ENCODE measurements at regions not wholly inside any gene's neighbourhood (a gene's known extent, or its start where the extent isn't known, plus 50 kb on each side); places are given as distances from the start of the nearest gene placed in this dataset.

- Histone ChIP-seq H3K27me3 (replicated peaks in 1 of 7) (no peaks in the 10 kb centered on the region), H3K9me3 (no peaks in the 10 kb centered on the region), H3K4me1 (no peaks in the 10 kb centered on the region), H3K4me3 (no peak overlapping the region), H3K36me3 (no peaks in the 10 kb centered on the region), H3K27ac (no peak overlapping the region)
- TF ChIP-seq POLR2A (IDR thresholded peaks at IDR 0.05) (no peak), POLR2AphosphoS5 (IDR thresholded peaks at IDR 0.05) (no peak)
- TF ChIP-seq, protein P1, sequence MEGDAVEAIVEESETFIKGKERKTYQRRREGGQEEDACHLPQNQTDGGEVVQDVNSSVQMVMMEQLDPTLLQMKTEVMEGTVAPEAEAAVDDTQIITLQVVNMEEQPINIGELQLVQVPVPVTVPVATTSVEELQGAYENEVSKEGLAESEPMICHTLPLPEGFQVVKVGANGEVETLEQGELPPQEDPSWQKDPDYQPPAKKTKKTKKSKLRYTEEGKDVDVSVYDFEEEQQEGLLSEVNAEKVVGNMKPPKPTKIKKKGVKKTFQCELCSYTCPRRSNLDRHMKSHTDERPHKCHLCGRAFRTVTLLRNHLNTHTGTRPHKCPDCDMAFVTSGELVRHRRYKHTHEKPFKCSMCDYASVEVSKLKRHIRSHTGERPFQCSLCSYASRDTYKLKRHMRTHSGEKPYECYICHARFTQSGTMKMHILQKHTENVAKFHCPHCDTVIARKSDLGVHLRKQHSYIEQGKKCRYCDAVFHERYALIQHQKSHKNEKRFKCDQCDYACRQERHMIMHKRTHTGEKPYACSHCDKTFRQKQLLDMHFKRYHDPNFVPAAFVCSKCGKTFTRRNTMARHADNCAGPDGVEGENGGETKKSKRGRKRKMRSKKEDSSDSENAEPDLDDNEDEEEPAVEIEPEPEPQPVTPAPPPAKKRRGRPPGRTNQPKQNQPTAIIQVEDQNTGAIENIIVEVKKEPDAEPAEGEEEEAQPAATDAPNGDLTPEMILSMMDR (IDR thresholded peaks at IDR 0.05 in 8 of 11, conservative IDR thresholded peaks at IDR 0.05 in 3 of 11), result no peak
- intact Hi-C loops (cut with DNase I; ENCODE audit: low total_unique reads), result no loop called here
- DNase-seq, result no peak
- WGBS, 5 donors, result 71 to 90% (median 82%) methylated on average over 2 of the region's 2 CpGs
These were observed 120.3 kb upstream of the ARHGAP20 start for GRCh38 chr11:110832539-110832938.

GRCh38 chr11:110832080-110832479 is 119.8 kb upstream of the ARHGAP20 start:
- TF ChIP-seq POLR2A (IDR thresholded peaks at IDR 0.05), result no peak
- TF ChIP-seq POLR2AphosphoS5 (IDR thresholded peaks at IDR 0.05), result no peak
- TF ChIP-seq, protein P1 (IDR thresholded peaks at IDR 0.05 in 8 of 11, conservative IDR thresholded peaks at IDR 0.05 in 3 of 11), result no peak
- intact Hi-C loops (cut with DNase I; ENCODE audit: low total_unique reads), result no loop called here
- Histone ChIP-seq H3K27ac (no peak overlapping the region), H3K4me1 (no peaks in the 10 kb centered on the region), H3K36me3 (no peaks in the 10 kb centered on the region), H3K4me3 (no peak overlapping the region), H3K27me3 (replicated peaks in 1 of 7) (no peaks in the 10 kb centered on the region), H3K9me3 (no peaks in the 10 kb centered on the region)
- DNase-seq, result no peak
- 82 to 98% (median 86%) methylated on average over 2 of the region's 2 CpGs for WGBS, 5 donors

DNA sequence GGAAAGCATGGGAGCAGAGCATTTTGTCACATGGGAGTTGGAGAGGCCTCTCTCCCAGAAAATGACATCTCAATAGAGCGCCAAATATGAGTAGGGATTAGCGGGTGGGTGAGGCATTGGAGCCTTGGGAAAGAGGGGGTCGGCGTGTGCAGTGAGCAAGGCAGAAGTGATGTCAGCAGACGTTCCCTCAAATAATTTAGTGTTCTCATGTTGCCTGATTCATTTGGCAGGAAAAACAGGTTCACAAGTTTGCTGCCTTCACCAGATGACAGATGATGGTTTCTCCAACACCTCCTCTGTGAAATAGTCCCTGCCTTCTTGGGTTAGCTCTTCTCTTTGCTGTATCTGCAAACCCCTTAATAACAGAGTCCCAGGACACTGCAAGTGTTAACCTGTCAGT is 118.5 kb upstream of the ARHGAP20 start:
- H3K36me3 ChIP-seq, result no peaks in the 10 kb centered on the region
- H3K27me3 ChIP-seq (replicated peaks in 1 of 7), result no peaks in the 10 kb centered on the region
- TF ChIP-seq POLR2A (IDR thresholded peaks at IDR 0.05), result no peak
- TF ChIP-seq POLR2AphosphoS5 (IDR thresholded peaks at IDR 0.05), result no peak
- TF ChIP-seq, protein P1 (IDR thresholded peaks at IDR 0.05 in 8 of 11, conservative IDR thresholded peaks at IDR 0.05 in 3 of 11), result no peak
- intact Hi-C loops (cut with DNase I; ENCODE audit: low total_unique reads), result no loop called here
- H3K27ac ChIP-seq, result no peak overlapping the region
- no peaks in the 10 kb centered on the region for H3K4me1 ChIP-seq
- no peaks in the 10 kb centered on the region for H3K9me3 ChIP-seq
- H3K4me3 ChIP-seq, result no peak overlapping the region
- WGBS, 5 donors, result 83 to 93% (median 88%) methylated on average over 5 of the region's 5 CpGs
- DNase-seq, result no peak

DNA sequence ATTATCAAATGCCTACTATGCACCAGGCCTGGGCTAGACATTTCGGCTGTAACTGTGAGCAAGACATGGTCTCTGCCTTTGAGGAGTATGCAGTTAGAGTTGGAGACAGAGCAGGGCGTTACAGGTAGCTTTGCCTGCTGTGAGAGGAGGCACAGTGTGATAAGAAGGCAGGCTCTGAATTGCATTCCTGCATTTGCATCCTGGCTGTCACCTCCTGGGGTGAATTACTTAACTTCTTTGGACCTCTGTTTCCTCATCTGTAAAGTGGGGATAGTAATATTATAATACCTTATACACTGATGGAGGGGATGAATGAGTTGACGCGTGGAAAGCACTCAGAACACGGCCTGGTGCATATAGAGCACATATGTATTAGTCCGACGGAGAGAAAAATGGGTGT is 118.1 kb upstream of the ARHGAP20 start:
- no peak overlapping the region for H3K4me3 ChIP-seq
- H3K36me3 ChIP-seq, result no peaks in the 10 kb centered on the region
- no peak overlapping the region for H3K27ac ChIP-seq
- intact Hi-C loops (cut with DNase I; ENCODE audit: low total_unique reads), result no loop called here
- no peaks in the 10 kb centered on the region for H3K4me1 ChIP-seq
- DNase-seq, result no peak
- H3K9me3 ChIP-seq, result no peaks in the 10 kb centered on the region
- TF ChIP-seq, protein P1 (IDR thresholded peaks at IDR 0.05 in 8 of 11, conservative IDR thresholded peaks at IDR 0.05 in 3 of 11), result no peak
- TF ChIP-seq POLR2AphosphoS5 (IDR thresholded peaks at IDR 0.05) (no peak), POLR2A (IDR thresholded peaks at IDR 0.05) (no peak)
- WGBS, 5 donors, result 72 to 95% (median 94%) methylated on average over 7 of the region's 7 CpGs
- H3K27me3 ChIP-seq (replicated peaks in 1 of 7), result no peaks in the 10 kb centered on the region

Measured in spleen (tissue), 11 donors.